ENCODE measurements at regions not wholly inside any gene's neighbourhood (a gene's known extent, or its start where the extent isn't known, plus 50 kb on each side); places are given as distances from the start of the nearest gene placed in this dataset.

- Histone ChIP-seq H3K9me2 (ENCODE audit: insufficient read depth, low read length) (no peaks in the 10 kb centered on the region), H3K79me2 (ENCODE audit: insufficient read depth, low read depth, low read length) (no peaks in the 10 kb centered on the region), H3K9me3 (ENCODE audit: low read length) (no peaks in the 10 kb centered on the region), H4K20me1 (ENCODE audit: insufficient read depth, low read length) (no peaks in the 10 kb centered on the region), H3K36me3 (ENCODE audit: insufficient read depth, low read length) (no peaks in the 10 kb centered on the region), H3K4me1 (ENCODE audit: insufficient read depth, low read length, poor library complexity, severe bottlenecking) (no peaks in the 10 kb centered on the region), H3K4me2 (ENCODE audit: low read length) (no peak overlapping the region), H3K27ac (ENCODE audit: low read depth, low read length, poor library complexity, severe bottlenecking) (no peak overlapping the region), H2AFZ (ENCODE audit: low read length) (no peak overlapping the region), H3K4me3 (ENCODE audit: low read depth, low read length, poor library complexity, severe bottlenecking) (no peak overlapping the region)
- TF ChIP-seq EZH2phosphoT487 (IDR thresholded peaks at IDR 0.05; ENCODE audit: borderline replicate concordance, low read depth, low read length), result no peak
- TF ChIP-seq, protein P1, sequence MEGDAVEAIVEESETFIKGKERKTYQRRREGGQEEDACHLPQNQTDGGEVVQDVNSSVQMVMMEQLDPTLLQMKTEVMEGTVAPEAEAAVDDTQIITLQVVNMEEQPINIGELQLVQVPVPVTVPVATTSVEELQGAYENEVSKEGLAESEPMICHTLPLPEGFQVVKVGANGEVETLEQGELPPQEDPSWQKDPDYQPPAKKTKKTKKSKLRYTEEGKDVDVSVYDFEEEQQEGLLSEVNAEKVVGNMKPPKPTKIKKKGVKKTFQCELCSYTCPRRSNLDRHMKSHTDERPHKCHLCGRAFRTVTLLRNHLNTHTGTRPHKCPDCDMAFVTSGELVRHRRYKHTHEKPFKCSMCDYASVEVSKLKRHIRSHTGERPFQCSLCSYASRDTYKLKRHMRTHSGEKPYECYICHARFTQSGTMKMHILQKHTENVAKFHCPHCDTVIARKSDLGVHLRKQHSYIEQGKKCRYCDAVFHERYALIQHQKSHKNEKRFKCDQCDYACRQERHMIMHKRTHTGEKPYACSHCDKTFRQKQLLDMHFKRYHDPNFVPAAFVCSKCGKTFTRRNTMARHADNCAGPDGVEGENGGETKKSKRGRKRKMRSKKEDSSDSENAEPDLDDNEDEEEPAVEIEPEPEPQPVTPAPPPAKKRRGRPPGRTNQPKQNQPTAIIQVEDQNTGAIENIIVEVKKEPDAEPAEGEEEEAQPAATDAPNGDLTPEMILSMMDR (conservative IDR thresholded peaks at IDR 0.05; ENCODE audit: low read length), result no peak
- ChIA-PET CTCF (ENCODE audit: unreplicated experiment) (no interaction called here), POLR2A (no interaction called here)
- no peak for DNase-seq (ENCODE audit: low spot score)
- no TSS peak for BruUV-seq (replicated peaks)
- intact Hi-C loops (cut with micrococcal nuclease; ENCODE audit: unreplicated experiment), result no loop called here
Measured at GRCh38 chr12:124075841-124076240, 102.8 kb downstream of the ZNF664 start.

- Histone ChIP-seq H3K4me3 (ENCODE audit: low read depth, low read length, poor library complexity, severe bottlenecking) (no peak overlapping the region), H2AFZ (ENCODE audit: low read length) (no peak overlapping the region), H3K9me3 (ENCODE audit: low read length) (no peaks in the 10 kb centered on the region), H3K36me3 (ENCODE audit: insufficient read depth, low read length) (no peaks in the 10 kb centered on the region), H3K79me2 (ENCODE audit: insufficient read depth, low read depth, low read length) (no peaks in the 10 kb centered on the region), H3K4me1 (ENCODE audit: insufficient read depth, low read length, poor library complexity, severe bottlenecking) (no peaks in the 10 kb centered on the region), H4K20me1 (ENCODE audit: insufficient read depth, low read length) (no peaks in the 10 kb centered on the region), H3K9me2 (ENCODE audit: insufficient read depth, low read length) (no peaks in the 10 kb centered on the region), H3K27ac (ENCODE audit: low read depth, low read length, poor library complexity, severe bottlenecking) (no peak overlapping the region), H3K4me2 (ENCODE audit: low read length) (no peak overlapping the region)
- ChIA-PET POLR2A (no interaction called here), CTCF (ENCODE audit: unreplicated experiment) (no interaction called here)
- no peak for TF ChIP-seq EZH2phosphoT487 (IDR thresholded peaks at IDR 0.05; ENCODE audit: borderline replicate concordance, low read depth, low read length)
- TF ChIP-seq, protein P1 (conservative IDR thresholded peaks at IDR 0.05; ENCODE audit: low read length), result no peak
- intact Hi-C loops (cut with micrococcal nuclease; ENCODE audit: unreplicated experiment), result no loop called here
- no TSS peak for BruUV-seq (replicated peaks)
- DNase-seq (ENCODE audit: low spot score), result no peak
Measured at GRCh38 chr12:124077701-124078100, 104.7 kb downstream of the ZNF664 start.

DNA sequence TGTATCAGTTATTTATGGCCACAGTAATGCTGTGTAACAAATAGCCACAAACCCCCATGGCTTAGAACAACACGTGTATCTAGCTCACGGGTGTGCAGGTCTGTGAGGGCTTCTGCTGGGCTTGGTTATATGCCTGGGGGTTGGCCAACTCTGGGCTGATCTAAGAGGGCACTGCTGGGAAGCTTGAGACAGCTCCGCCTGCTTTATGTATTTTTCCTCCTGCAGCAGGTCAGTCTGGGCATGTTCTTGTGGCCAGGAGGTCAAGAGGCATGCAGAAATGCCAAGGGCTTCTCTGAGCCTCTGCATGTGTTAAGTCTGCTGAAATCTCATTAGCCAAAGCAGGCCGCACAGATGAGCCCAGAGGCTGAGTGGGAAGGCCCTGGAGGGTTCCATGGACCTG lies 105.8 kb downstream of the ZNF664 start:
- CTCF ChIA-PET (ENCODE audit: unreplicated experiment), result no interaction called here
- Histone ChIP-seq H3K9me2 (ENCODE audit: insufficient read depth, low read length) (no peaks in the 10 kb centered on the region), H3K9me3 (ENCODE audit: low read length) (no peaks in the 10 kb centered on the region), H3K36me3 (ENCODE audit: insufficient read depth, low read length) (no peaks in the 10 kb centered on the region), H3K27ac (ENCODE audit: low read depth, low read length, poor library complexity, severe bottlenecking) (no peak overlapping the region), H3K79me2 (ENCODE audit: insufficient read depth, low read depth, low read length) (no peaks in the 10 kb centered on the region), H4K20me1 (ENCODE audit: insufficient read depth, low read length) (no peaks in the 10 kb centered on the region), H3K4me3 (ENCODE audit: low read depth, low read length, poor library complexity, severe bottlenecking) (no peak overlapping the region), H3K4me2 (ENCODE audit: low read length) (no peak overlapping the region), H2AFZ (ENCODE audit: low read length) (no peak overlapping the region), H3K4me1 (ENCODE audit: insufficient read depth, low read length, poor library complexity, severe bottlenecking) (no peaks in the 10 kb centered on the region)
- intact Hi-C loops (cut with micrococcal nuclease; ENCODE audit: unreplicated experiment), result no loop called here
- no TSS peak for BruUV-seq (replicated peaks)
- DNase-seq (ENCODE audit: low spot score), result no peak
- TF ChIP-seq EZH2phosphoT487 (IDR thresholded peaks at IDR 0.05; ENCODE audit: borderline replicate concordance, low read depth, low read length), result no peak
- TF ChIP-seq, protein P1 (conservative IDR thresholded peaks at IDR 0.05; ENCODE audit: low read length), result no peak
- POLR2A ChIA-PET, result interaction anchor here (0.7 kb wide), 1 partner anchor 168 kb away, joined by 3 read pairs; no protein-coding TSS in a partner anchor
